GM13976 (cell line): ENCODE measurements at regions not wholly inside any gene's neighbourhood (a gene's known extent, or its start where the extent isn't known, plus 50 kb on each side); places are given as distances from the start of the nearest gene placed in this dataset.

Source experiments
- DNase-seq: peaks from one replicate; pipeline ENCODE4 v3.0.0; 2012; ENCODE audit warnings: low spot score
- CTCF ChIP-seq: IDR thresholded peaks from 2 replicates; pipeline ENCODE4 v1.5.1; 2012; ENCODE audit warnings: borderline replicate concordance, mild to moderate bottlenecking; ENCODE audit not compliant: insufficient read depth; ENCODE audit errors: extremely low read depth, missing control alignments, control extremely low read depth
- in situ Hi-C: fragments of 300-500 bp; cut with MboI; formaldehyde crosslinking; loops from one replicate; pipeline ENCODE4 v1.12.0; 2022; ENCODE audit warnings: low sequenced_read_pairs, mixed read lengths, inconsistent platforms; ENCODE audit not compliant: unreplicated experiment

GRCh38 chr7:155213385-155213784 is 84.3 kb upstream of the INSIG1 start:
- in situ Hi-C loops = no loop called here
- no peak for TF ChIP-seq CTCF
- no peak for DNase-seq

GRCh38 chr7:155213955-155214740 is 83.5 kb upstream of the INSIG1 start:
- no peak for TF ChIP-seq CTCF
- in situ Hi-C loops = no loop called here
- no peak for DNase-seq

GRCh38 chr7:155215576-155216325 is 81.9 kb upstream of the INSIG1 start:
- TF ChIP-seq CTCF = no peak
- DNase-seq = no peak
- in situ Hi-C loops = no loop called here

DNA sequence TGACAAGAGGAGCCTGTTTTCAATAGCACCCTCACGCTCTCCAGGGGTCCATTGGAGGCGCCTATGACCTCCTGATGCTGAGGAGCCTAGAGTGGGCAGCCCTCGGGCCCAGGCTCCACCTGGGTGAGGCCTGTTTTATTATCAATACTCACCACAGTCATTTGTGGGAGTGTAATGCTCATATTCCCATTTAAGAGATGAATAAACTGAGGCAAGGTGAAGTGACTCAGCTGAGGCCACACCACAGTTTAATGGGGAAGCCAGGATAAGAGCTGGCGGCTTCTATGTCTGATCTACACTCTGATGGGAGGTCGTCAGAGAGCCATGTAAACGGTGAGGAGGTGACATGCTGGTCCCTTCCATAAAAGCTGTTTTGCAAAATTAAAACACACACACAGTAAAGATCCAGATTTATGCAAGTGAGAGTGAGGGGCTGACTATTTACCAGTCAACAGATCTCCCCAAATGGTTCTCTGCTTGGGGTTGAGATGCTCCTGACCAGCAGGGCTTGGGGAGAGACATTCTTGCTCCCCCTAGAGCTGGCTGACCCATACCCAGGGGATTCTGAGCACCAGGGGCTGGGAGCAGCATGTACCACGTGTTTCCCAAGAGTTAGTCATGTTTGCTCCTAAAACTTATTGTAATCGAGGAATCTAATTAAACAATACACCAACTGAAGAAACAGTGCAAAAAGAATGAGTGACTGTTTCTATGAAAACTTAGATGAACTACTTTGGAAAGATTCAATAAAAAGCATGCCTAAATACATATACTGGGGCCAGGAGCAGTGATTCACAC is 81.0 kb upstream of the INSIG1 start:
- in situ Hi-C loops = no loop called here
- DNase-seq = no peak
- no peak for TF ChIP-seq CTCF

- in situ Hi-C loops = no loop called here
- DNase-seq = no peak
- TF ChIP-seq CTCF = no peak
These were observed 80.0 kb upstream of the INSIG1 start for GRCh38 chr7:155217634-155218033.
